Ammon's horn (tissue), 1 donor: ENCODE measurements at regions not wholly inside any gene's neighbourhood (a gene's known extent, or its start where the extent isn't known, plus 50 kb on each side); places are given as distances from the start of the nearest gene placed in this dataset.

Source experiments
- DNase-seq: peaks from one replicate; pipeline ENCODE4 v3.0.0-alpha.2; 2016; ENCODE audit warnings: low spot score

GRCh38 chr9:79257228-79257781 is 314.5 kb upstream of the TLE4 start:
- DNase-seq = no peak

DNA sequence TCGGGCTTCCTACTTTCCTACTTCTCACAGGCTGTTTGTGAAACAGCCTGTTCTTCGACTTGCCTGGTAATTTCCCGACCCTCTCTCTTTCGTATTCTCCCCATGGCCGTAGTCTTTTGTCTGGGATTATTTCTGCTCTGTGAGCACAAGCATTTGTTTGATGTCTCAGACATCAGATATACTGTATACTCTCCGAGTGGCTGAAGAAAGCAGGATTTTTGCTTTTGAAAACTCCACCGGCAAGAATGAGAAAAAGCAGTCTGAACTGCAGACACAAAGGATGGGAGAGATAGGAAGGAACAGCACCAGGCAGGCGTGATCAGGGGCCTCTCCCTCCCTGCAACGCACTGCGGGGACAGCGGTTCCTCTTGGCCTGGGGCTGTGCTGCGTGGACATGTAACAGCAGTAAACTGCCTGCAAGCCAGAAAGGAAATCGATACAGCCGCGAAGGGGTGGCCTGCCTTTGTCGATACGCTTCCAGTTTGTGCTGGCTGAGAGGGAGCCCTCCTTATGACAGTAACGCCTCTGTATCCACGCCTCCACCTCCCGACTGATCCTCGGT is 313.9 kb upstream of the TLE4 start:
- no peak for DNase-seq

DNA sequence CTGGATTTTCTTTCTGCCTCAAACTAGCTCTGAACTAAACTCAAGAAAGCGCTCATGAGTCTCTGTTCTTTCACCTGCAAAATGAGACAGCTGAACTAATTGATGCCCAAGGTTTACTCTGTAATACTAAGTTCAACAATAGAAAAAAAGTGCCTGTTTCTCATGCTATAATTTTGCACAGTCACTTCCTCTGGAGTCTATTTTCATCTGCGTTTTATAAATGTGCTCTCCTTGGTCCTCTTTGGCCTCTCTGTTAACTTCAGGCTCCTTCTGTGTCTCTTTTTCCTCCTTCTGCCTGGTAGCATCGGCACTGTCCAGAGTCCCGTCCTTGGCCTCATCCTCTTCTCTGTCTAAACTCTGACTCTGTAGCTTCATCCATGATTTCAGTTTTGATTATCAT is 311.9 kb upstream of the TLE4 start:
- DNase-seq = no peak

DNA sequence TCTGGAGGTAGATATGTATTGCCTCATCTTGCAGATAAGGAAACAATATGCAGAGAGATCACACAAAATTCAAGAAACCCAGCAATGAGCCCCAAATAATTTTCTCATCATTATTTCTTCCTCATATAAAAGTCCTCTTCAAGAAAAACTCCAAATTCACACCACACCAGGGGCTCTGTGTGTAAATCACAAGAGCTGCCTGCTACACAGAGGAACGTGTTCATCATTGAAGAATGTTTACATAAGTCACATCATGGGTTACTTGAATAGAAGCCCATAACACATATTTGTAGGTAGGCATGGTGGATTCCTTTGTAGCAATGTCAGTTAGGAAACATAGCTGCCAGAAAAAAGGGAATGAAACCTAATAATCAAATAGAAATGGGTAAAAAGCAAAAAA is 308.1 kb upstream of the TLE4 start:
- no peak for DNase-seq

DNA sequence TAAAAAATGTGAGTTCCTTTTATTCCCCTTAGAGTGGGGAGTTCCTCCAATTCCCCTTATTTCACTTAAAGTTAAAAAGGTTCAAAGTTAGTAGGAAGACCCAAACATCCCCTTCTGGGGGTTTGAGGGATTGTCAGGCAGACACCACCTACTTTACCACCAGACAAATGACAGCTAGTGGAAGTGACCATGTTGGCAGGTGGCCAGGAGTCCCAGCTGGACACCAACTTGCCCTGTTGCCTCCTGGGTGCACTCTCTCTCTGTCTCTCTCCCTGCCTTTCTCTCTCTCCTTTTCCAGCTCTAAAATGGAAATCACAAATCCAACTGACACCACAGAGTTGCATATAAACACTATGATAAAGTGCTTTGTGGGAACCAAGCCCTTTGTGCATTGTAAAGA is 307.7 kb upstream of the TLE4 start:
- peak; percentile 13 for DNase-seq

DNA sequence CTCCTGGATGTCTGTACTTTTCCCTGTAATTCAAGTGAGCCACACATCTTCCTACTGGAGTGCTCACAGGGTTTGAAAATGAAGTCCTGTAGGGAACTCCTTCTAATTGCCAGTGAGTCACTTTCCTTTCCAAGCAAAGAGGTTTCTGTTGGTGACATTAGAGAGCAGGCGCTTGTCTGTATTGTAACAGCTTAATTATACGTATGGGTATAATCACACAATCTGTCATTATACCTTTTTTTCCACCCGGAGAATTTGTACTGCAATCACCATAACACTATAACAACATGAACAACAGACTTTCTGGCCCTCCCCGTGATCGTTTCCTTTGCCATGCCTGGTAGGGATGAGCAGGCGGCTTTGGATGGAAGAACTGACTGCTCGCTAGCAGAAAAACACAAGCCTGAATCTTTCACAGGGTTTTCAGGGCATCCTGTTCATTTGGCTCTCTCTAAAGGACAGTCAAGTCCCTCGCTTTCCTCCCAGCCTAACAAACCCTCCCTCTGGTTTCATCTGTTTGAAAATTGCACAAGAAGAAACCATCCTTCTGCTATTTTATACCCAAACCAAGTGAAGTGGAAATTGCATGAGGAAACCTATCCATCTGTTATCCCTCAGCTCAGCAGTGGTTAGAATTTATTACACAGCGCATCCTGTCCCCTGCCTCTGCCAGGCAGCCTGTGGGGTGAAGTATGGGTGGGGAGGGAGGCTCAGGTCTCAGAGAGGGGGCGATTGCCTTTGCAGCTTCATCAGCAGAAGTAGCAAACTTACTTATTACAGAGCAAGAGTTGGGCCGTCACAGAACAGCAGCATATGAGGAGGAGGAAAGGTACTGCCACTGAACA is 307.0 kb upstream of the TLE4 start:
- DNase-seq = peak; percentile 50

GRCh38 chr9:79266986-79267385 is 304.8 kb upstream of the TLE4 start:
- no peak for DNase-seq

DNA sequence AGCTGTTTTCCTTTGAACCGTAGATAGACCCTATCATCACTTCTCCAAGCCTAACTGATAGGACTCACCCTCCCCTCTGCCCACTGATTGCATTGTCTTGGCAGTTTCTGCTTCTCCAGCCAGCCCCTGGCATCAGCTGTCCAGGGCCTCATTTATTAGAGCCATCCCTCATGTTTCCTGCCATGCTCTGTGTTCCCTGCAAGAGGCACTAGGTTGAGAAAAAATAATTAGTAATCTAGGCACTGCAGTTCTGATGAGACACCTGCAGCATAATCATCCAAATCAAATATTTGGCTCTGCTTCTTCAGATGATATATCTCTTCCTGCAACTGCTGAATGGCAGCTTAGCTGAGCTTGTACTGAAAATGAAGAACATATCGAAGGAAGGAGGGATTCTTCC is 303.0 kb upstream of the TLE4 start:
- DNase-seq = no peak

DNA sequence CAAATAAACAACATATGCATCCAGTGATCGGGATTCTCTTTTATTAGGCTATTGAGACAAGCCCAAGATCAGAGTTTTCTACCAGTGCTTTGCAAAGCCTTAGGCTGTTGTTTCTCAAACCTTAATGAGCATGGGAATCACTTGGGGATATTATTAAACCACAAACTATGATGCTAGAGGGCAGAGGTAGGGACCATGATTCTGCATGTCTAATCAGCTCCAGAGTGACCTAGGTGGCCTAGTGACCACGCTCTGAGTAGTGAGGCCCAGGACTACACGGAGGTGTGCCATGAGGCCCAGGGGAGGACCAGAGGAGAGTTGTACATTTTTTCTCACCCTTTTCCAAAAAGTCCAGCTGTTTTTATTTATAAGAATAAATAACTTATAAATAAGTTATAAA is 298.5 kb upstream of the TLE4 start:
- no peak for DNase-seq

DNA sequence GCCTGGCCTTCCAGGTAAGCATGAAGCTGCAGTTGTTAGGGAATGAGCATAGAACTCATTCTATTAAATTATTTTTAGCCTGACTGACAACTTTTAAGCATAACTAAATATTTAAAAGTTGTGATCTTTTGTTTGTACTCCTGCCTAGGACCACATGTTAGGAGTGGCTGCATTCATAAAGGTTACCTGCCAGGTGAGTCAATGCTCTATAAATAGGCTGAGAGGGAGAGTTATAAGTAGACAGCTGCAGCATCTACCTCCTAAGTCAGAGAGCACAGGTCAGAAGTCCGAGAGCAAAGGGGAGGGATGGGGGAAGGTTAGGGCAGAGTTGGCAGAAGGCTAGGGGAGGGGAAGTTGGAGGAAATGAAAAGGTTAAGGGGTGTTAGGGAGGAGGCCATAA is 292.4 kb upstream of the TLE4 start:
- DNase-seq = no peak

DNA sequence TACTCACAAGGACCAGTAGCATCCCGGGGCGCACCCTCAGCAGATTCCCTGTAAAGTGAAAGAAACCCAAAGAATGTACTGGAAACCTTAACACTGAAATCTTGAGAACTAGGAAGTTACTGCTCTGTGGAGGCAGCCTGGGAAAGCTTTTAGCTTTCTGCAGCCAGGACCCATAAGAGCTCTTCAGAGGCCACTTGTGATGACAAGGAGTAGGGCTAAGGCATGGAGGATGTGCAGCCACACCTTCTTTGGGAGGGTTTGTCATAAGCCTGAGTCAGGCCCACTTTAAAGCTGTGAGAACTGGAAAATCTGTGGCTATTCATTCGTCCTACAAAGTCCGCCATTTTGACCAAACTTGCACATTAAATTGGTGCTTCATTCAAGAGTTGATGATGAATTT is 291.1 kb upstream of the TLE4 start:
- DNase-seq = no peak

- no peak for DNase-seq
Observed at GRCh38 chr9:79284081-79284480, 287.7 kb upstream of the TLE4 start.

DNA sequence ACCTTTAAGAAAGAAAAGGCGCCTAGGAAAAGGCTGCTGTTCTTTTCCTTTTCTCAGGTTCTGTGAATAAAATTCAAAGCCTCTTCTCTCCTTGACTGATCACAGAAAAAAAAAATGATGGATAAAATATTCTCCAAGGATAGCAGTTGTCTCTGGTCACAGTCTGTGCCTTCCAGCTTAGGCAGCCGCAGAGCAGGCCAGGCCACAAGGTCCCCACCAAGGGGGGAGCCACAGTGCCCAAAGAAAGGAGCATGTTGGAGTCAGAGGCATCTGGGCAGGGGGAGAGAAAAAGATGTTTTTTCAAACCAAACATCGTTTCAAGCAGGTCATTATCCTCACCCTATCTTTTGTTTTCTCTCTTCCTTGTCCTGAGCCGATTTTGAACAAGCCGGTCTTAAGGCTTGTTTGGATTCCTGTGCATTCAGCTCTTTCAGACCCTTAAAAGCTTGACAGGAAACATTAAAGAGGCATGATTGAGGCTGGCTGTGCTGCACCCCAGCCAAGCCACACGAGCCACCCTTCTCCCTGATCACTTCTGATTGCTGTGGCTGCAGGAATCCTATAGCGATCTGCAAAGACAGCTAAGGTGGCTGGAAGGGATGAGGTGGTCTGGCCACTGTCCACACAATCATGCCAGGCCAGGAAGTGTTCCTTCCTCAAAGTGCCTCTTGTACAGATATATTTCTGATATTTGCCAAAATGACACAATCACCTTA is 284.6 kb upstream of the TLE4 start:
- DNase-seq = no peak

DNA sequence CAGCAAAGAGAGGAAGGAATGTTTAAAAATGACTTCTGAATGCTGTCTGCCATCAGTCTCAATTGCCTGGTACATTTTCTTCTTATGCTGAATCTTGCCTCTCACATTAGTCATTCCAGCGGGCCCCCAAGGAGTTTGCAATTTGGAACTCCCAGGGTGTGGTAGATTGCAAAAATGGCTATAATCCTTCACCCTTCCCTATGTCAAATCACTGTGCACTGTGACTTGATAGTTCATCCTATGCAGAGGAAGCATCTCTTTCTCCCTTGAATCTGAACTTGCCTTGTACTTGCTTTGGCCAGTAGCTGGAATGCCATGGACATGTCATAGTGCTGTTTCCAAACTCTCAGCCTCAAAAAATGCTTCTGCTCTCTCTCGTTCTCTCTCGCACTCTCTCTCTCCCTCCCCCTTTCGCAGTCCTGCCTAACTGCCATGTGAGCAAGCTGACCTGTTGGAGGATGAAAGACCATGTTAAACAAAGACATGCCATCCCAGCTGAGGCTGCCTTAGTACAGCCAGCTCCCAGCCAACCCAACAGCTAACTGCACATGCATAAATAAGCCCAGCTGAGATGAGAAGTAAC is 284.0 kb upstream of the TLE4 start:
- no peak for DNase-seq

GRCh38 chr9:79289856-79290255 is 281.9 kb upstream of the TLE4 start:
- no peak for DNase-seq

GRCh38 chr9:79292731-79293280 is 279.0 kb upstream of the TLE4 start:
- DNase-seq = no peak

GRCh38 chr9:79300068-79300467 is 271.7 kb upstream of the TLE4 start:
- no peak for DNase-seq

GRCh38 chr9:79301085-79301484 is 270.7 kb upstream of the TLE4 start:
- no peak for DNase-seq

- no peak for DNase-seq
Observed at GRCh38 chr9:79301551-79302391, 270.0 kb upstream of the TLE4 start.

GRCh38 chr9:79302569-79302968 is 269.2 kb upstream of the TLE4 start:
- no peak for DNase-seq

DNA sequence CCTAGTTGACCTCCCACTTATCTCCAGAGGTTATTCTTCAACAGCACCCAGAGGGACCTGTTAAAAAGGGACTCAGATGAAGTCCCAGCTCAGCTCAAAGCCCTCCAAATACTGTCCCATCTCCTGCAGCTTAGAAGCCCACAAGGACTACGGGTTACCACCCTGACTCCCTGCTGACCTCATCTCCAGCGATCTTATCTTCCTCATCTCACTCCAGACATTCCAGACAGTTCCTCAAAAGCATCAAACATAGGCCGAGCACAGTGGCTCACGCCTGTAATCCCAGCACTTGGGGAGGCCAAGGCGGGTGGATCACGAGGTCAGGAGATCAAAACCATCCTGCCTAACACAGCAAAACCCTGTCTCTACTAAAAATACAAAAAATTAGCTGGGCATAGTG is 263.8 kb upstream of the TLE4 start:
- no peak for DNase-seq
